SK-N-SH (cell line): ENCODE measurements at regions not wholly inside any gene's neighbourhood (a gene's known extent, or its start where the extent isn't known, plus 50 kb on each side); places are given as distances from the start of the nearest gene placed in this dataset.

Experiments used
- CTCF ChIA-PET: fragments of 300-600, 350-600 bp; formaldehyde crosslinking; extraction: SDS; loops from one replicate; lab custom pipeline; 2021; lab: Yijun Ruan, JAX
- POLR2A ChIA-PET: fragments of 350-600 bp; sonication (Branson Sonifier 250); formaldehyde crosslinking; extraction: SDS; loops from one replicate; lab custom pipeline; 2020; ENCODE audit warnings: antibody characterized with exemption, inconsistent platforms; lab: Yijun Ruan, JAX
- DNase-seq: peaks from one replicate; pipeline ENCODE4 v3.0.0; 2012
- H2AFZ ChIP-seq: fragments of 200-600 bp; sonication (generic); 2 replicates; pipeline ENCODE4 v1.8.1; 2016; ENCODE audit warnings: antibody characterized with exemption, mild to moderate bottlenecking, low read depth
- H3F3A ChIP-seq: fragments of 200-600 bp; sonication (generic); replicated peaks from 2 replicates; pipeline ENCODE3; 2016; ENCODE audit warnings: antibody characterized with exemption, mild to moderate bottlenecking; ENCODE audit not compliant: insufficient read depth
- H3K27ac ChIP-seq, 2 experiments: fragments of 200-500 bp in 1 of 2; fragments of 200-600 bp in 1 of 2; sonication (Bioruptor generic) in 1 of 2; sonication (generic), shearing (Covaris generic) in 1 of 2; 2 replicates each; pipeline versions ENCODE4 v1.5.1 to v1.6.1; 2014 to 2016; ENCODE audit warnings: low read depth in 2 of 2, inconsistent platforms in 1 of 2, low read length in 1 of 2, mild to moderate bottlenecking in 1 of 2, mixed read lengths in 1 of 2
- H3K27me3 ChIP-seq: fragments of 200-600 bp; sonication (generic), shearing (Covaris generic); 2 replicates; pipeline ENCODE4 v1.6.1; 2016; ENCODE audit warnings: mixed run types; ENCODE audit not compliant: insufficient read depth
- H3K36me3 ChIP-seq, 2 experiments: fragments of 200-500 bp in 1 of 2; fragments of 200-600 bp in 1 of 2; sonication (Bioruptor generic) in 1 of 2; sonication (generic) in 1 of 2; replicated peaks in 1 of 2; 2 replicates each; pipeline versions ENCODE3 to v1.5.1; 2014 to 2016; ENCODE audit warnings: low read length in 1 of 2, mild to moderate bottlenecking in 1 of 2; ENCODE audit not compliant: insufficient read depth in 2 of 2, control insufficient read depth in 1 of 2
- H3K4me1 ChIP-seq, 2 experiments: fragments of 200-500 bp in 1 of 2; fragments of 200-600 bp in 1 of 2; sonication (Bioruptor generic) in 1 of 2; sonication (generic), shearing (Covaris generic) in 1 of 2; 2 replicates each; pipeline versions ENCODE4 v1.5.1 to v1.6.1; 2014 to 2016; ENCODE audit warnings: low read depth in 1 of 2, low read length in 1 of 2, mixed run types in 1 of 2; ENCODE audit not compliant: insufficient read depth in 2 of 2, control insufficient read depth in 1 of 2
- H3K4me2 ChIP-seq: fragments of 200-600 bp; sonication (generic), shearing (Covaris generic); 2 replicates; pipeline ENCODE4 v1.6.1; 2017; ENCODE audit warnings: mixed run types
- H3K4me3 ChIP-seq, 2 experiments: fragments of 200-500 bp in 1 of 2; fragments of 200-600 bp in 1 of 2; sonication (Bioruptor generic) in 1 of 2; sonication (generic), shearing (Covaris generic) in 1 of 2; 2 replicates each; pipeline versions ENCODE4 v1.5.1 to v1.8.1; 2014 to 2016; ENCODE audit warnings: low read depth in 2 of 2, inconsistent platforms in 1 of 2, low read length in 1 of 2, mild to moderate bottlenecking in 1 of 2, mixed read lengths in 1 of 2, moderate library complexity in 1 of 2
- H3K79me2 ChIP-seq: fragments of 200-600 bp; sonication (generic); 2 replicates; pipeline ENCODE4 v1.8.1; 2017; ENCODE audit warnings: mild to moderate bottlenecking; ENCODE audit not compliant: insufficient read depth
- H3K9ac ChIP-seq: fragments of 200-600 bp; sonication (generic); 2 replicates; pipeline ENCODE4 v1.6.1; 2017; ENCODE audit warnings: mixed run types
- H3K9me2 ChIP-seq: fragments of 200-600 bp; sonication (generic); 2 replicates; pipeline ENCODE4 v1.6.1; 2017; ENCODE audit warnings: mixed run types
- H3K9me3 ChIP-seq: fragments of 200-600 bp; sonication (generic); 2 replicates; pipeline ENCODE4 v1.6.1; 2017; ENCODE audit warnings: mixed run types, mild to moderate bottlenecking, moderate library complexity
- H4K20me1 ChIP-seq: fragments of 200-600 bp; sonication (generic); 2 replicates; pipeline ENCODE4 v1.6.1; 2017; ENCODE audit warnings: mild to moderate bottlenecking, mixed run types; ENCODE audit not compliant: insufficient read depth
- CHD2 ChIP-seq: fragments of 150-350 bp; IDR thresholded peaks from 2 replicates; pipeline ENCODE4 v1.6.1; 2018; ENCODE audit warnings: low read length; ENCODE audit not compliant: partially characterized antibody
- EP300 ChIP-seq, 2 experiments: IDR thresholded peaks; 2 replicates each; pipeline versions ENCODE4 v1.4.0 to v1.6.1; 2012; ENCODE audit warnings: borderline replicate concordance in 1 of 2, low read depth in 1 of 2, low read length in 1 of 2
- FOSL2 ChIP-seq: IDR thresholded peaks from 2 replicates; pipeline ENCODE4 v1.4.0; 2012; ENCODE audit warnings: low read depth, mild to moderate bottlenecking, moderate library complexity, borderline replicate concordance
- FOXJ3 ChIP-seq: sonication (generic); formaldehyde crosslinking; IDR thresholded peaks from 2 replicates; pipeline ENCODE4 v1.5.1; 2020; ENCODE audit warnings: mild to moderate bottlenecking, missing genetic modification reagents
- GATA2 ChIP-seq: sonication (generic); formaldehyde crosslinking; IDR thresholded peaks from 2 replicates; pipeline ENCODE4 v1.5.0; 2020; ENCODE audit warnings: mild to moderate bottlenecking, missing genetic modification reagents
- JUND ChIP-seq: IDR thresholded peaks from 2 replicates; pipeline ENCODE4 v1.4.0; 2012
- MEF2A ChIP-seq: IDR thresholded peaks from 2 replicates; pipeline ENCODE4 v1.4.0; 2012; ENCODE audit warnings: low read depth, borderline replicate concordance
- NRF1 ChIP-seq: IDR thresholded peaks from 2 replicates; pipeline ENCODE4 v1.6.1; 2012; ENCODE audit warnings: low read depth, mild to moderate bottlenecking, low read length
- RAD21 ChIP-seq: IDR thresholded peaks from 2 replicates; pipeline ENCODE4 v1.6.1; 2012; ENCODE audit warnings: mild to moderate bottlenecking, low read length
- RCOR1 ChIP-seq: fragments of 150-350 bp; IDR thresholded peaks from 2 replicates; pipeline ENCODE4 v1.6.1; 2017; ENCODE audit warnings: antibody characterized with exemption, low read length
- REST ChIP-seq: IDR thresholded peaks from 2 replicates; pipeline ENCODE4 v1.6.1; 2012; ENCODE audit warnings: mild to moderate bottlenecking, low read depth, low read length, moderate library complexity
- TAF1 ChIP-seq: IDR thresholded peaks from 2 replicates; pipeline ENCODE4 v1.6.1; 2012; ENCODE audit warnings: low read depth, mild to moderate bottlenecking, low read length, moderate library complexity, borderline replicate concordance
- TEAD4 ChIP-seq: IDR thresholded peaks from 2 replicates; pipeline ENCODE4 v1.4.0; 2012; ENCODE audit warnings: mild to moderate bottlenecking, borderline replicate concordance; ENCODE audit not compliant: insufficient read depth
- YY1 ChIP-seq: IDR thresholded peaks from 2 replicates; pipeline ENCODE4 v1.4.0; 2012; ENCODE audit warnings: low read depth, mild to moderate bottlenecking
- WGBS: methylation state at CpG from one replicate; pipeline ENCODE4 v1.1.6; 2017; ENCODE audit warnings: low lambda C conversion rate; 5-methylcytosine and 5-hydroxymethylcytosine counted together
- TF ChIP-seq, protein P1 (sequence below): IDR thresholded peaks from 2 replicates; pipeline ENCODE4 v1.4.0; 2012; ENCODE audit warnings: low read depth, borderline replicate concordance

DNA sequence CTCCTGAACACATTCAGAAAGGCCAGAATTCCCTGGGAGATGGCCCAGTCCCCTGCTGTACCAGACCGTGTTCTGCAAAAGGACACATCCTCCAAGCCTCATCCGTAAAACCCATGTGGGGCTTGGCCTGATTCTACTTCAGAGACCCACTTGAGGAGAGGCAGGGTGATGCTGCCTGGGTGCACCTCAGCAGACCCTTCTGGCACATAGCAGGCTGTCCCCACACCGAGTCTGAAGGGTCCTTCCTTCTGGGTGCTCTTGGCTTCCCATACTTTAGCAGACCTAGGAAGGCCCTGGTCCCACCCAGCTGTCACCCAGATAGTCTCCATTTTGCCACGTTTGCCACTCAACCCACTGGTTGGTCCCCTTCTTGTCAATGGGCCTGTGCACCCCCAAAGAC is 270.1 kb upstream of the AGTR2 start:
- Histone ChIP-seq H3K9me2 (no peaks in the 10 kb centered on the region), H3K27ac (no peak overlapping the region), H3K4me1 (no peaks in the 10 kb centered on the region; a peak in 1 of 4 replicates), H4K20me1 (no peaks in the 10 kb centered on the region), H3K4me2 (no peak overlapping the region), H3K9me3 (no peaks in the 10 kb centered on the region), H3K4me3 (no peak overlapping the region), H2AFZ (no peak overlapping the region), H3K36me3 (no peaks in the 10 kb centered on the region), H3K9ac (no peak overlapping the region), H3K27me3 (no peaks in the 10 kb centered on the region; the same call in 1 of the 2 replicates), H3K79me2 (no peaks in the 10 kb centered on the region), H3F3A (no peaks in the 10 kb centered on the region)
- TF ChIP-seq CHD2 (no peak), EP300 (IDR thresholded peaks at IDR 0.05; ENCODE audit: borderline replicate concordance in 1 of 2, low read depth in 1 of 2, low read length in 1 of 2) (no peak), RCOR1 (no peak), MEF2A (no peak)
- no peak for DNase-seq
- 53% methylated on average over 3 of the region's 4 CpGs for WGBS
- ChIA-PET POLR2A (no interaction called here), CTCF (no interaction called here)

GRCh38 chrX:115901241-115901640 is 269.3 kb upstream of the AGTR2 start:
- CTCF ChIA-PET, result interaction anchor here (1.2 kb wide), 1 partner anchor 10 kb away, joined by 3 read pairs; no protein-coding TSS in a partner anchor
- Histone ChIP-seq H3K9me2 (no peaks in the 10 kb centered on the region), H3K27ac (no peak overlapping the region), H3K9ac (no peak overlapping the region), H3F3A (no peaks in the 10 kb centered on the region), H3K27me3 (no peaks in the 10 kb centered on the region; the same call in 1 of the 2 replicates), H4K20me1 (no peaks in the 10 kb centered on the region; the same call in 1 of the 2 replicates), H3K36me3 (no peaks in the 10 kb centered on the region), H3K4me1 (no peaks in the 10 kb centered on the region; a peak in 1 of 4 replicates), H3K4me2 (no peak overlapping the region), H3K4me3 (no peak overlapping the region), H3K9me3 (no peaks in the 10 kb centered on the region), H2AFZ (no peak overlapping the region), H3K79me2 (no peaks in the 10 kb centered on the region)
- TF ChIP-seq EP300 (IDR thresholded peaks at IDR 0.05; ENCODE audit: borderline replicate concordance in 1 of 2, low read depth in 1 of 2, low read length in 1 of 2) (no peak), RAD21 (no peak), GATA2 (CRISPR knock-in tag) (no peak), NRF1 (no peak), JUND (no peak), RCOR1 (no peak), YY1 (no peak), REST (no peak), CHD2 (no peak), TEAD4 (no peak), FOSL2 (no peak), FOXJ3 (no peak), TAF1 (no peak)
- TF ChIP-seq, protein P1, sequence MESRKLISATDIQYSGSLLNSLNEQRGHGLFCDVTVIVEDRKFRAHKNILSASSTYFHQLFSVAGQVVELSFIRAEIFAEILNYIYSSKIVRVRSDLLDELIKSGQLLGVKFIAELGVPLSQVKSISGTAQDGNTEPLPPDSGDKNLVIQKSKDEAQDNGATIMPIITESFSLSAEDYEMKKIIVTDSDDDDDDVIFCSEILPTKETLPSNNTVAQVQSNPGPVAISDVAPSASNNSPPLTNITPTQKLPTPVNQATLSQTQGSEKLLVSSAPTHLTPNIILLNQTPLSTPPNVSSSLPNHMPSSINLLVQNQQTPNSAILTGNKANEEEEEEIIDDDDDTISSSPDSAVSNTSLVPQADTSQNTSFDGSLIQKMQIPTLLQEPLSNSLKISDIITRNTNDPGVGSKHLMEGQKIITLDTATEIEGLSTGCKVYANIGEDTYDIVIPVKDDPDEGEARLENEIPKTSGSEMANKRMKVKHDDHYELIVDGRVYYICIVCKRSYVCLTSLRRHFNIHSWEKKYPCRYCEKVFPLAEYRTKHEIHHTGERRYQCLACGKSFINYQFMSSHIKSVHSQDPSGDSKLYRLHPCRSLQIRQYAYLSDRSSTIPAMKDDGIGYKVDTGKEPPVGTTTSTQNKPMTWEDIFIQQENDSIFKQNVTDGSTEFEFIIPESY, result no peak
- POLR2A ChIA-PET, result no interaction called here
- DNase-seq, result no peak
- WGBS, result no CpG with 5 or more reads among the region's 3 CpGs
